DND-41 (cell line): ENCODE measurements at regions not wholly inside any gene's neighbourhood (a gene's known extent, or its start where the extent isn't known, plus 50 kb on each side); places are given as distances from the start of the nearest gene placed in this dataset.

Experiments used
- ATAC-seq: fragments of 200-7000 bp; cut with Tn5 transposase; 3 replicates; pipeline ENCODE4 v1.9.1; 2021; ENCODE audit warnings: low read depth; ENCODE audit not compliant: insufficient read depth
- DNase-seq: peaks from one replicate; pipeline ENCODE4 v3.0.0-alpha.2; 2020
- H2AFZ ChIP-seq: 2 replicates; pipeline ENCODE4 v1.6.0; 2012; ENCODE audit warnings: low read depth, low read length
- H3K27ac ChIP-seq: 2 replicates; pipeline ENCODE4 v1.5.1; 2012; ENCODE audit warnings: low read length, inconsistent platforms
- H3K27me3 ChIP-seq: fragments of 200-600 bp; sonication (generic); 2 replicates; pipeline ENCODE4 v1.6.0; 2012; ENCODE audit warnings: low read length, mild to moderate bottlenecking, inconsistent platforms; ENCODE audit not compliant: insufficient read depth, poor library complexity
- H3K36me3 ChIP-seq: 2 replicates; pipeline ENCODE4 v1.5.1; 2012; ENCODE audit warnings: low read length, inconsistent platforms; ENCODE audit not compliant: insufficient read depth
- H3K4me1 ChIP-seq: 2 replicates; pipeline ENCODE4 v1.5.1; 2012; ENCODE audit warnings: mild to moderate bottlenecking, low read length; ENCODE audit not compliant: insufficient read depth
- H3K4me2 ChIP-seq: 2 replicates; pipeline ENCODE4 v1.6.0; 2012; ENCODE audit warnings: mild to moderate bottlenecking, moderate library complexity, low read length, inconsistent platforms; ENCODE audit not compliant: insufficient read depth
- H3K4me3 ChIP-seq, 2 experiments: fragments of 200-600 bp in 1 of 2; shearing (Covaris generic) in 1 of 2; 2 replicates each; pipeline ENCODE4 v1.5.1; 2012 to 2016; ENCODE audit warnings: inconsistent platforms in 2 of 2, low read length in 2 of 2, mild to moderate bottlenecking in 2 of 2, low read depth in 1 of 2, moderate library complexity in 1 of 2
- H3K79me2 ChIP-seq: 2 replicates; pipeline ENCODE4 v1.6.0; 2012; ENCODE audit warnings: low read length, inconsistent platforms; ENCODE audit not compliant: insufficient read depth
- H3K9ac ChIP-seq: 2 replicates; pipeline ENCODE4 v1.6.0; 2012; ENCODE audit warnings: low read depth, mild to moderate bottlenecking, inconsistent platforms, low read length, moderate library complexity
- H3K9me3 ChIP-seq: 2 replicates; pipeline ENCODE4 v1.5.1; 2012; ENCODE audit warnings: low read length, moderate library complexity, mild to moderate bottlenecking, inconsistent platforms; ENCODE audit not compliant: insufficient read depth, severe bottlenecking
- H4K20me1 ChIP-seq: 2 replicates; pipeline ENCODE4 v1.6.0; 2012; ENCODE audit warnings: low read length; ENCODE audit not compliant: insufficient read depth
- CTCF ChIP-seq: IDR thresholded peaks from 2 replicates; pipeline ENCODE4 v1.5.1; 2012; ENCODE audit warnings: borderline replicate concordance, low read length, moderate library complexity, mild to moderate bottlenecking; ENCODE audit not compliant: poor library complexity, severe bottlenecking; ENCODE audit errors: extremely low read depth
- EZH2 ChIP-seq: IDR thresholded peaks from 3 replicates; pipeline ENCODE4 v1.6.1; 2012; ENCODE audit warnings: borderline replicate concordance, low read depth, mild to moderate bottlenecking, moderate library complexity, low read length, inconsistent platforms; ENCODE audit not compliant: severe bottlenecking

- ATAC-seq = no peak
- H3K9me3 ChIP-seq = no peaks in the 10 kb centered on the region
- no peaks in the 10 kb centered on the region for H3K4me1 ChIP-seq
- TF ChIP-seq CTCF = no peak
- TF ChIP-seq EZH2 = no peak
- no peak overlapping the region for H3K27ac ChIP-seq
- no peaks in the 10 kb centered on the region for H4K20me1 ChIP-seq
- H3K27me3 ChIP-seq = no peaks in the 10 kb centered on the region
- H3K4me2 ChIP-seq = no peak overlapping the region
- H3K9ac ChIP-seq = no peak overlapping the region
- no peaks in the 10 kb centered on the region for H3K79me2 ChIP-seq
- no peak overlapping the region for H2AFZ ChIP-seq
- H3K4me3 ChIP-seq = no peak overlapping the region
- no peaks in the 10 kb centered on the region for H3K36me3 ChIP-seq
- DNase-seq = no peak
Observed at GRCh38 chr4:17030543-17030942, 132.1 kb upstream of the LDB2 start.

GRCh38 chr4:17029964-17030363, 131.5 kb upstream of the LDB2 start:
- no peak overlapping the region for H3K27ac ChIP-seq
- no peak overlapping the region for H3K4me2 ChIP-seq
- no peaks in the 10 kb centered on the region for H3K79me2 ChIP-seq
- no peaks in the 10 kb centered on the region for H3K27me3 ChIP-seq
- TF ChIP-seq CTCF (no peak), EZH2 (no peak)
- no peak overlapping the region for H3K9ac ChIP-seq
- H3K9me3 ChIP-seq = no peaks in the 10 kb centered on the region
- DNase-seq (no peak), ATAC-seq (no peak)
- no peak overlapping the region for H3K4me3 ChIP-seq
- H3K4me1 ChIP-seq = no peaks in the 10 kb centered on the region
- H4K20me1 ChIP-seq = no peaks in the 10 kb centered on the region
- no peaks in the 10 kb centered on the region for H3K36me3 ChIP-seq
- no peak overlapping the region for H2AFZ ChIP-seq

GRCh38 chr4:17029432-17029831, 131.0 kb upstream of the LDB2 start:
- H4K20me1 ChIP-seq = no peaks in the 10 kb centered on the region
- no peaks in the 10 kb centered on the region for H3K4me1 ChIP-seq
- DNase-seq = no peak
- H3K27ac ChIP-seq = no peak overlapping the region
- no peak for TF ChIP-seq EZH2
- TF ChIP-seq CTCF = no peak
- H3K36me3 ChIP-seq = no peaks in the 10 kb centered on the region
- ATAC-seq = no peak
- H3K79me2 ChIP-seq = no peaks in the 10 kb centered on the region
- H2AFZ ChIP-seq = no peak overlapping the region
- no peak overlapping the region for H3K9ac ChIP-seq
- H3K4me2 ChIP-seq = no peak overlapping the region
- no peaks in the 10 kb centered on the region for H3K9me3 ChIP-seq
- no peaks in the 10 kb centered on the region for H3K27me3 ChIP-seq
- H3K4me3 ChIP-seq = no peak overlapping the region

GRCh38 chr4:17027495-17027894, 129.1 kb upstream of the LDB2 start:
- Histone ChIP-seq H4K20me1 (no peaks in the 10 kb centered on the region), H3K36me3 (no peaks in the 10 kb centered on the region), H3K9ac (no peak overlapping the region), H3K27ac (no peak overlapping the region), H3K27me3 (no peaks in the 10 kb centered on the region), H3K4me2 (no peak overlapping the region), H3K79me2 (no peaks in the 10 kb centered on the region), H3K9me3 (no peaks in the 10 kb centered on the region), H2AFZ (no peak overlapping the region), H3K4me1 (no peaks in the 10 kb centered on the region), H3K4me3 (no peak overlapping the region)
- ATAC-seq = no peak
- no peak for TF ChIP-seq CTCF
- TF ChIP-seq EZH2 = no peak
- no peak for DNase-seq
